ENCODE measurements at regions not wholly inside any gene's neighbourhood (a gene's known extent, or its start where the extent isn't known, plus 50 kb on each side); places are given as distances from the start of the nearest gene placed in this dataset.

DNA sequence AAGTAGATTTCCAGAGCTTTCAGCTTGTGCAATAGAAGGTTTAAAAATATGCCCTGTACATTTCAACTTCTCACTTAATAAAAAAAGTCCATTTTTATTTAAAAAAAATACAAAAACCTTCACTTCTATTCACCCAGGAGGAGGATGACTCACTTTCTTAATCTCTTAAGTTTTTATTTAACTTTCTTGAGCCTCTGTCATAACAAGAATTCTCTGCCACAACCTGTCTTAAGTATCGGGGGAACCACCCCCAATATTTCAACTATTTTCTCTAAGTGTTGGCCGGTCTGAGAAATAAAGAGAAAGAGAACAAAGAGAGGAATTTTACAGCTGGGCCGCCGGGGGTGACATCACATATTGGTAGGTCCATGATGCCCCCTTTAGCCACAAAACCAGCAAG is 58.4 kb downstream of the LRATD1 start:
- TF ChIP-seq, protein P1, sequence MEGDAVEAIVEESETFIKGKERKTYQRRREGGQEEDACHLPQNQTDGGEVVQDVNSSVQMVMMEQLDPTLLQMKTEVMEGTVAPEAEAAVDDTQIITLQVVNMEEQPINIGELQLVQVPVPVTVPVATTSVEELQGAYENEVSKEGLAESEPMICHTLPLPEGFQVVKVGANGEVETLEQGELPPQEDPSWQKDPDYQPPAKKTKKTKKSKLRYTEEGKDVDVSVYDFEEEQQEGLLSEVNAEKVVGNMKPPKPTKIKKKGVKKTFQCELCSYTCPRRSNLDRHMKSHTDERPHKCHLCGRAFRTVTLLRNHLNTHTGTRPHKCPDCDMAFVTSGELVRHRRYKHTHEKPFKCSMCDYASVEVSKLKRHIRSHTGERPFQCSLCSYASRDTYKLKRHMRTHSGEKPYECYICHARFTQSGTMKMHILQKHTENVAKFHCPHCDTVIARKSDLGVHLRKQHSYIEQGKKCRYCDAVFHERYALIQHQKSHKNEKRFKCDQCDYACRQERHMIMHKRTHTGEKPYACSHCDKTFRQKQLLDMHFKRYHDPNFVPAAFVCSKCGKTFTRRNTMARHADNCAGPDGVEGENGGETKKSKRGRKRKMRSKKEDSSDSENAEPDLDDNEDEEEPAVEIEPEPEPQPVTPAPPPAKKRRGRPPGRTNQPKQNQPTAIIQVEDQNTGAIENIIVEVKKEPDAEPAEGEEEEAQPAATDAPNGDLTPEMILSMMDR (IDR thresholded peaks at IDR 0.05 in 4 of 5, conservative IDR thresholded peaks at IDR 0.05 in 1 of 5) = no peak
- no peak for TF ChIP-seq POLR2A (IDR thresholded peaks at IDR 0.05)

Measured in gastrocnemius medialis (tissue), 4 donors.